ENCODE measurements at regions not wholly inside any gene's neighbourhood (a gene's known extent, or its start where the extent isn't known, plus 50 kb on each side); places are given as distances from the start of the nearest gene placed in this dataset.

DNA sequence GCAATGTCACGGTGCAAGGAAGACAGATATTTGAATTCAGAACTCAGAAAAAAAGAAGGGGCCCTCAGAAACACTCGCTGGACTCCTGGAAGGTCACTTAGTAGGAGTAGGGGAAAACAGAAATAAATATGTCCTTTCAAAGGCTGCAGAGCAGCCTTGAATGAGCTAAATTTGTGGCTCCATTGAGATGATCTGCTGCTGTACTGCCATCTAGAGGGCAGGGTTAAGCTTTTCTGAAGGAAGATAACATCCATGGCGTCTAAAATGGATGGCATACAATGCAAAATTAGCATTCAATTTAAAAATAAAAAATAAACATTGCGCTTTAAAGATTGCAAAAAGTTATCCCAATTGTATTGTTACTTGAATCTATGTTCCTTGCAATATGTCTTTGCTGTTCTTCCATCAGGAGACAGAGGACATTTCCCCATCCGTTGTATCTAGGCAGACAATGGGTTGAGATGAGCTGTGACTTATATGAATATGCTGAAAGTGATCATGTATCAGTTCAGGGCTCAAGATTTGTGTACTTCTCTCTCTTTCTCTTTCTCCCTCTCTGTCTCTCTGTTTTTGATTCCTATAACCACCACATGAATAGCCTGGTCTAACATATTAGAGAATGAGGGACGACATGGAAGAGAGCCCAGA, 642.2 kb downstream of the SH2D4B start:
- TF ChIP-seq EZH2 (IDR thresholded peaks at IDR 0.05), result no peak
- TF ChIP-seq POLR2AphosphoS5 (IDR thresholded peaks at IDR 0.05; ENCODE audit: borderline replicate concordance, low read depth, low read length), result no peak
